UCSD-AML1 (cell line): ENCODE measurements at regions not wholly inside any gene's neighbourhood (a gene's known extent, or its start where the extent isn't known, plus 50 kb on each side); places are given as distances from the start of the nearest gene placed in this dataset.
"Not testable (repeated sequence)": the region's sequence is repeated elsewhere in the genome, so short reads cannot be mapped to it uniquely, and the experiment has no call there.

ENCODE experiments used
- DNase-seq: peaks from one replicate; lab custom pipeline; 2025; ENCODE audit not compliant: unreplicated experiment; lab: John Stamatoyannopoulos, UW

- DNase-seq: no peak
Observed at GRCh38 chr21:28220680-28221079, 772.0 kb downstream of the LTN1 start.

- no peak for DNase-seq
Observed at GRCh38 chr21:28216976-28217523, 775.6 kb downstream of the LTN1 start.

GRCh38 chr21:28215214-28215954 lies 777.3 kb downstream of the LTN1 start:
- no peak for DNase-seq

- DNase-seq: no peak
Observed at GRCh38 chr21:28214786-28215185, 777.9 kb downstream of the LTN1 start.

GRCh38 chr21:28213261-28213660 lies 779.4 kb downstream of the LTN1 start:
- no peak for DNase-seq

- DNase-seq: no peak
Observed at GRCh38 chr21:28212061-28212460, 780.6 kb downstream of the LTN1 start.

GRCh38 chr21:28207436-28208173 lies 785.1 kb downstream of the LTN1 start:
- DNase-seq: no peak

GRCh38 chr21:28200726-28201125 lies 792.0 kb downstream of the LTN1 start:
- no peak for DNase-seq

GRCh38 chr21:28196981-28197380 lies 795.7 kb downstream of the LTN1 start:
- no peak for DNase-seq

- DNase-seq: no peak
Observed at GRCh38 chr21:28193189-28193588, 799.5 kb downstream of the LTN1 start.

GRCh38 chr21:28186604-28187003 lies 806.1 kb downstream of the LTN1 start:
- DNase-seq: no peak

- DNase-seq: no peak
Observed at GRCh38 chr21:28181730-28182129, 810.9 kb downstream of the LTN1 start.

- DNase-seq: no peak
Observed at GRCh38 chr21:28179136-28179535, 813.5 kb downstream of the LTN1 start.

GRCh38 chr21:28177124-28177523 lies 815.6 kb downstream of the LTN1 start:
- DNase-seq: no peak

GRCh38 chr21:28174701-28175100 lies 818.0 kb downstream of the LTN1 start:
- DNase-seq: no peak

- no peak for DNase-seq
Observed at GRCh38 chr21:28174006-28174405, 818.7 kb downstream of the LTN1 start.

- no peak for DNase-seq
Observed at GRCh38 chr21:28172376-28172775, 820.3 kb downstream of the LTN1 start.

- DNase-seq: no peak
Observed at GRCh38 chr21:28167366-28167765, 825.3 kb downstream of the LTN1 start.

- DNase-seq: not testable (repeated sequence)
Observed at GRCh38 chr21:28164519-28164918, 828.2 kb downstream of the LTN1 start.

GRCh38 chr21:28162052-28162451 lies 830.6 kb downstream of the LTN1 start:
- not testable (repeated sequence) for DNase-seq

GRCh38 chr21:28160378-28160777 lies 832.3 kb downstream of the LTN1 start:
- DNase-seq: no peak

GRCh38 chr21:28159396-28159795 lies 833.3 kb downstream of the LTN1 start:
- DNase-seq: no peak
